ES-I3 (cell line): ENCODE measurements at regions not wholly inside any gene's neighbourhood (a gene's known extent, or its start where the extent isn't known, plus 50 kb on each side); places are given as distances from the start of the nearest gene placed in this dataset.

Experiments
- H3K36me3 ChIP-seq: 2 replicates; pipeline ENCODE4 v1.6.1; 2013; ENCODE audit warnings: mild to moderate bottlenecking, low read length, control low read depth, moderate library complexity; ENCODE audit not compliant: insufficient read depth
- H3K4me1 ChIP-seq: 2 replicates; pipeline ENCODE4 v1.6.1; 2013; ENCODE audit warnings: mild to moderate bottlenecking, control low read depth, low read length; ENCODE audit not compliant: insufficient read depth
- H3K9ac ChIP-seq: 2 replicates; pipeline ENCODE4 v1.6.1; 2013; ENCODE audit warnings: low read depth, mild to moderate bottlenecking, low read length, moderate library complexity
- H3K9me3 ChIP-seq: 2 replicates; pipeline ENCODE4 v1.6.1; 2013; ENCODE audit warnings: mild to moderate bottlenecking, low read length, moderate library complexity; ENCODE audit not compliant: control insufficient read depth, insufficient read depth

DNA sequence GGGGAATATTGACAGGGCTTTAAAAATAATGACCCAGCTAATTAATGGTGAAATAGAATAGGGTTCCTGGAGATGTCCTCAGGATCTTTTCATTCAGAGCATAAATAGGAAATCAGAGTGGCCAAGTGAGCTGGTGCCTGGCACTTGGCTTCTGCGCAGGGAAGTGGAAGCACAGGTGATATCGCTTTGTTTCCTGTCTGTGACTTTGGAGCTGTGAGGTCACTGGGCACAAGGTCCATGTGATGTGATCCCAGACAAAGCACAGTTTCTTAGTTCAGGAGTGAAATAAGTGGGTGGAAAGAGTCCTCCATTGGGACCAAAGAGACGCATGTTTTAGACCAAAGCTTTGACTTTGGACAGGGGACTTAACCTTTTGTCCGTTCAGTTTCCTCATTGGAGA is 338.3 kb downstream of the CYRIA start:
- no peaks in the 10 kb centered on the region for H3K36me3 ChIP-seq
- peaks cover 33% of the 10 kb centered on the region for H3K4me1 ChIP-seq
- no peaks in the 10 kb centered on the region for H3K9me3 ChIP-seq
- H3K9ac ChIP-seq, result no peak overlapping the region

- H3K36me3 ChIP-seq, result no peaks in the 10 kb centered on the region
- H3K4me1 ChIP-seq, result peaks cover 33% of the 10 kb centered on the region
- no peak overlapping the region for H3K9ac ChIP-seq
Measured at GRCh38 chr2:16326711-16327300, 338.8 kb downstream of the CYRIA start.

DNA sequence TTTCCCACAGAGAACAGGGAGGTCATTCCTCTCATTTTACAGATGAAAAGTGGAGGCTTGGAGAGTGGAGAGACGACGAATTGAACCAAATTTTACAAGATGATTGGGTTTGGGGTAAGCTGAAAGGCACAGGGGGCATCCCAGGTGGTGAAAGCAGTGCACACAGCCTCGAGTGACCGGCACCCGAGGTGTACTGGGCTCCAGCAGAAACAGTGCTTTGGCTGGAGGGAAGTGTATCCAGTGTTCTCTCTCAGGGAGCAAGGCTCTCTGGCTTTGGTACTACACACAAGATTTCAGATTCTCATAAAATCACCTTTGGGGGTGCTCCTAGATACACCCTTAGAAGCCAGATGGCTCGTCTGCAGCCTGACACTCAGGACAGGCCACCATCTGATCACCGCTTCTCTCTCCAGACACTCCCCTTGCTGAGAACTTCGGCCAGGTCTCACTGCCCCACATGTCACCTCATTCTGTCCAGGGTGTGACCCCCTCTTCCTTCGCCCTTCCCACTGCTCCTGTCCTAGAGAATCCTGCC is 339.6 kb downstream of the CYRIA start:
- Histone ChIP-seq H3K9ac (no peak overlapping the region), H3K36me3 (no peaks in the 10 kb centered on the region), H3K9me3 (no peaks in the 10 kb centered on the region), H3K4me1 (peaks cover 26% of the 10 kb centered on the region)

More at GRCh38 chr2:16326711-16327300, 338.8 kb downstream of the CYRIA start:
- no peaks in the 10 kb centered on the region for H3K9me3 ChIP-seq

GRCh38 chr2:16325016-16325975 is 340.3 kb downstream of the CYRIA start:
- Histone ChIP-seq H3K36me3 (no peaks in the 10 kb centered on the region), H3K9me3 (no peaks in the 10 kb centered on the region), H3K4me1 (peaks cover 21% of the 10 kb centered on the region), H3K9ac (no peak overlapping the region)

DNA sequence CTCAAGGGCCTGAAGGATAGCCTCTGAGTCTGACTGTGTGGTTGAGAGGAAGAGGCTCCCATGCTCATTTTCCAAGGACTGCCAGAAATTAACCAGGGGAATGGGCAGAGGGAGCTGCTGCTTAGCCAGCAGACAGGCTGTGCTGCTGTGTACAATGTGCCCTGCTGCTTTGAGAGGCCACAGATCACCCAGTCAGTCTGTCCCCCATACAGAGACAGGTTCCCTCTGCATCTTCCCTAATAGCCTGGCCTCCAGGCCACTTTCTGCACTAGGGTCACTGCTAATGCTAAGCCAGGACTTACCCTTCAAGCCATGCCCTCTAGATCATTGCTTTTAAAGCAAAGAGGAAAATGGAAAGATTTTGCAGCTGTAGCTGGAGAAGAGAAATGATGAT is 341.1 kb downstream of the CYRIA start:
- Histone ChIP-seq H3K9ac (no peak overlapping the region), H3K36me3 (no peaks in the 10 kb centered on the region), H3K9me3 (no peaks in the 10 kb centered on the region), H3K4me1 (peaks cover 17% of the 10 kb centered on the region)

DNA sequence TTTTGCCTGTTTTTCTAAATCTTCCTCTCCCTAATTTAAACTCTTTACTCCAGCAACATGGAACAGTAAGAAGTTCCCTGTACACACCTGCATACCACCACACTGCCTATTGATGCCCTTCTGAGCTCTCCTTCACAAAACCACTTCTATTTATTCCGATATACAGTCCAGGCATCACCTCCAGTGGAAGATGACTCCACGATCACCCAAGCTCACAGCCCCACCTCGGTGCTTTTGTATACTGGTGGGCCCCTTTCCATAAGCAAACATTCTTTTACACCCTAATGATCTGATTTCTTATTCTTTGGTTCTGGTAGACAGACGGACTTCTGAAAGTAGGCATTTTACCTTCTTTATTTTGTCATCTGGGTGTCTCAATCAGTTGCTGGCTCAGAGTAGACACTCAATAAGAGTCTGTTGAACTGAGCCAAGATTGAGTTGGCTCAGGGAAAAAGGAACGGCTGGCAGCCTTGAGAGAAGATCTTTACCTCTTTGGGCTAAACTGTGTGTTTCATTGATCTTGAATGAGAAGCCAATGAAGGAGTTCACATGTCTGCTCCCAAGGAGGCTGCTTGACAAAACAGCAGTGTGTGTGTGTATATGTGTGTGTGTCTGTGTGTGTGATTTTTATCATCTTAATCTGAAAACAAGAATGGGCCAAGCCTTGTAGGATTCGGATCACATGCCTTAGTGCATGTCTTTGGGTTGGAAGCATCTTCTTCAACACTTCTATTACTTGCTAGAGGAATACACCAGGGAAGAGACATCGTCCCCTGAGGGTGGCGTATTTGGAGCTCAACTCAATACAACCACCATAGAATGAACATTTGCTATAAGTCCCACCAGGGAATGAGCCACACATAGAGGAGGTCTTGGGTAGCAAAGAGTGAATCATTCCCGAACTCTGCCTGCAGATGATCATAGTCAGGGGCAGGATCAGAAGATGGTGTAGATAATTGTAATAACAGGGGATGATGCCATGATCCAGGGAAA is 341.8 kb downstream of the CYRIA start:
- Histone ChIP-seq H3K9ac (no peak overlapping the region), H3K4me1 (peaks cover 17% of the 10 kb centered on the region), H3K36me3 (no peaks in the 10 kb centered on the region), H3K9me3 (no peaks in the 10 kb centered on the region)

GRCh38 chr2:16323126-16323520 is 342.5 kb downstream of the CYRIA start:
- H3K9ac ChIP-seq, result no peak overlapping the region
- no peaks in the 10 kb centered on the region for H3K36me3 ChIP-seq
- peaks cover 23% of the 10 kb centered on the region; the same call in 1 of the 2 replicates for H3K4me1 ChIP-seq
- no peaks in the 10 kb centered on the region for H3K9me3 ChIP-seq

DNA sequence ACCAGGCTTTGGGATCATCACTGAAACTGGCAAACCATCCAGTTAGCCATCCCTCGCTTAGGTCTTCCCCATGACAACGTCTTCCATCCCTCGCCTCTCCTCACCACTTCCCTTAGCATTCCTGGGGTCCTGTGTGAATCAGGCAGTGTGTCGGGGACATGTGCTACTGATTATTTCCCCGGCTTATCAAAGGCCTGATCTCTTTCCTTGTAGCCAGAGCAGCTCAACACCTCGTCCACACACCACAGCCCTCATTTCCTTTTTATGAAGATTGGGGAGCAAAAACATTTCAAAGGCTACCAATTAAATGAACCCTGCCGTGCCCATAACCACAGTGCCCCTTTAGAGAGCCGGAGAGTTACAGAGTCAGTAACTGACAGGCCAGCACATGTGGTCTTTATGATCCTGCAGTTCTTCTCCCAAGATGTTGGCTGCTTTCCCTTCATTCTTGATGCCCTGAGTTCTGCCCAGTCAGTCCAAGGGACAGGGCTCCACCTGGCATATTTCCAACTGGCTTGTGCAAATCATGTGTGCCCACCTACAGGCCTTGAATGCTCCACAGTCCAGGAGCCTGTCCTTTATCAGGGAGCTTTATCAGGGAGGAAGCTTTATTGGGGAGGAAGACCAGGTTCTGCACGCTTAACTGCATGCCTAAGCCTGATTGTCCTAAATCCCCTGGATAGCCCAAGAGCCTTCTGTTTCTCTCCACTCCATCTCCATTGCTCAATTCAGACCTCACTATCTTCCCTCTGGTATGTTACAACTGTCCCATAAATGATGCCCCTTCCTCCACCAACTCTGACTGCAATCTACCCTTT is 343.1 kb downstream of the CYRIA start:
- Histone ChIP-seq H3K9me3 (no peaks in the 10 kb centered on the region), H3K36me3 (no peaks in the 10 kb centered on the region), H3K9ac (no peak overlapping the region), H3K4me1 (peaks cover 27% of the 10 kb centered on the region; the same call in 1 of the 2 replicates)

DNA sequence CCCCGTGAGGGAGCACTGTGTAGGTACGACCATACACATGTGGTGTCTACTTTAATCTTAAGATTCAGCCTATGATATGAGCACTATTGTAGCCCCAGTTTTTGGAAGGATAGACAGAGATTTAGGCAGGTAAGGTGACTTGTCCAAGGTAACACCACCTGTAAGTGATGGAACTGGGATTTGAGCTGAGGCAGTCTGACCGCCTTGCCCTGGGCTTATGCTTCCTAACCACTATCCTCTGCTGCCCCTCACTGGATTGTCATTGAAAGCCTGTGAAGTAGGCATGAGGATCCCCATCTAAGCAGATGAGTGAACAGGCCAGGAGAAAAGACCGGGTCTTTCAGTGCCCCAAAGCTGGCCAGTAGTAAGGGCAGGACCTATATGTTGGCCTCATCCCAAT is 343.8 kb downstream of the CYRIA start:
- Histone ChIP-seq H3K9me3 (no peaks in the 10 kb centered on the region), H3K36me3 (no peaks in the 10 kb centered on the region), H3K9ac (no peak overlapping the region), H3K4me1 (peaks cover 21% of the 10 kb centered on the region; the same call in 1 of the 2 replicates)

DNA sequence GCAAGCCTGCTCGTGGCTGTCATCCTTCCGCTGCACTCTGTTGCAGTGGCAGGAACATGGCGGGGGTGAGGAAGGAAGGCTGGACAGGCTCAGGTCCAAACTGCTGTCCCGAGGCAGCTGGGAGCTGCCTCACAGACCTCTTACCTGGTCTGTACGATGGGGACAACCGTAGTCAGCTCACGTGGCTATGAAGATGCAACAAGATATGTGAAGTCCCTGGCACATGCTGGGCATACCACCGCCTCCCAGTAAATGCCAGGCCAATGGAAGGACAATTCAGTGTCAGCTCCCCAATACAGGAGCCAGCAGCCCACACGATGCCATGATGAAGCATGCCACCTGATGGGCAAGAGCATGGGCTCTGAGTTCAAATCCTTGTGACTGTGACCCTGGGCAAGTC is 344.4 kb downstream of the CYRIA start:
- peaks cover 21% of the 10 kb centered on the region; the same call in 1 of the 2 replicates for H3K4me1 ChIP-seq
- H3K9ac ChIP-seq, result no peak overlapping the region
- H3K36me3 ChIP-seq, result no peaks in the 10 kb centered on the region
- H3K9me3 ChIP-seq, result no peaks in the 10 kb centered on the region

- Histone ChIP-seq H3K9me3 (no peaks in the 10 kb centered on the region), H3K36me3 (no peaks in the 10 kb centered on the region)
Measured at GRCh38 chr2:16320716-16321115, 344.9 kb downstream of the CYRIA start.

GRCh38 chr2:16319551-16320121 is 346.0 kb downstream of the CYRIA start:
- H3K36me3 ChIP-seq, result no peaks in the 10 kb centered on the region
- no peaks in the 10 kb centered on the region for H3K9me3 ChIP-seq
- no peak overlapping the region for H3K9ac ChIP-seq
- H3K4me1 ChIP-seq, result peaks cover 21% of the 10 kb centered on the region; the same call in 1 of the 2 replicates

More at GRCh38 chr2:16320716-16321115, 344.9 kb downstream of the CYRIA start:
- Histone ChIP-seq H3K4me1 (peaks cover 21% of the 10 kb centered on the region; the same call in 1 of the 2 replicates), H3K9ac (no peak overlapping the region)
